ENCODE measurements at regions not wholly inside any gene's neighbourhood (a gene's known extent, or its start where the extent isn't known, plus 50 kb on each side); places are given as distances from the start of the nearest gene placed in this dataset.

DNA sequence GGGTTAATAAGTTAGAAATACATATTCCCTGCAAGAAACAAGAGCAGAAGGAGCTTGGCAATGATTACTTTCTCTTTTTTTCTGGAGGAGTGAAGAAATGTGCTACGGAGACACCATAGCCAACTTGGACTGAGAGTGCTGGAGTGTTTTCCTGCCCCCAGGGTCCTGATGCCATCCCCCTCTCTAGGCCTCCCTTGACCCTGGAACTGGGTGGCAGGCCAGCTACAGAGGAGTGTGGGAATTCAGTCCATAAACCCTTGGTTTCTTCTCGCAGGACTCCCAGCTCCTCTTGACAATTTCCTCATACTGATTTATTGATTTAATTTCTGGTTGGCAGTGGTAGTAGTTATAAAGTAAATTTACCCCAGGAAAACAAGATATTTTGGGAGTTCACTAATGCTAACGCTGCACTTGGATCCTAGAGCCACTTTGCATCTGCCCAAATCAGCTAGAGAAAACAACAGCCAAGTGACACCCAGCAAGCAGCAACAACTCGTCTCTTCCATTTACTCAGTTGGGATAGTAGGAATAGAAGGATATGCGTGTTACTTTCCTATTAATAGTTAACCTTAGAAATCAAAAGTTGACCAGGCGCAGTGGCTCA, 76.4 kb upstream of the CELF2 start:
- no peaks in the 10 kb centered on the region for H3K79me2 ChIP-seq (ENCODE audit: control insufficient read depth, insufficient read depth, low read length)
- H3K36me3 ChIP-seq (ENCODE audit: control insufficient read depth in 2 of 2, insufficient read depth in 2 of 2, low read length in 1 of 2) = no peaks in the 10 kb centered on the region
- no peaks in the 10 kb centered on the region for H4K20me1 ChIP-seq (ENCODE audit: control insufficient read depth, insufficient read depth)
- CTCF ChIA-PET = no interaction called here
- H3K4me3 ChIP-seq = no peak overlapping the region
- FAIRE-seq = no peak
- TF ChIP-seq, protein P1, sequence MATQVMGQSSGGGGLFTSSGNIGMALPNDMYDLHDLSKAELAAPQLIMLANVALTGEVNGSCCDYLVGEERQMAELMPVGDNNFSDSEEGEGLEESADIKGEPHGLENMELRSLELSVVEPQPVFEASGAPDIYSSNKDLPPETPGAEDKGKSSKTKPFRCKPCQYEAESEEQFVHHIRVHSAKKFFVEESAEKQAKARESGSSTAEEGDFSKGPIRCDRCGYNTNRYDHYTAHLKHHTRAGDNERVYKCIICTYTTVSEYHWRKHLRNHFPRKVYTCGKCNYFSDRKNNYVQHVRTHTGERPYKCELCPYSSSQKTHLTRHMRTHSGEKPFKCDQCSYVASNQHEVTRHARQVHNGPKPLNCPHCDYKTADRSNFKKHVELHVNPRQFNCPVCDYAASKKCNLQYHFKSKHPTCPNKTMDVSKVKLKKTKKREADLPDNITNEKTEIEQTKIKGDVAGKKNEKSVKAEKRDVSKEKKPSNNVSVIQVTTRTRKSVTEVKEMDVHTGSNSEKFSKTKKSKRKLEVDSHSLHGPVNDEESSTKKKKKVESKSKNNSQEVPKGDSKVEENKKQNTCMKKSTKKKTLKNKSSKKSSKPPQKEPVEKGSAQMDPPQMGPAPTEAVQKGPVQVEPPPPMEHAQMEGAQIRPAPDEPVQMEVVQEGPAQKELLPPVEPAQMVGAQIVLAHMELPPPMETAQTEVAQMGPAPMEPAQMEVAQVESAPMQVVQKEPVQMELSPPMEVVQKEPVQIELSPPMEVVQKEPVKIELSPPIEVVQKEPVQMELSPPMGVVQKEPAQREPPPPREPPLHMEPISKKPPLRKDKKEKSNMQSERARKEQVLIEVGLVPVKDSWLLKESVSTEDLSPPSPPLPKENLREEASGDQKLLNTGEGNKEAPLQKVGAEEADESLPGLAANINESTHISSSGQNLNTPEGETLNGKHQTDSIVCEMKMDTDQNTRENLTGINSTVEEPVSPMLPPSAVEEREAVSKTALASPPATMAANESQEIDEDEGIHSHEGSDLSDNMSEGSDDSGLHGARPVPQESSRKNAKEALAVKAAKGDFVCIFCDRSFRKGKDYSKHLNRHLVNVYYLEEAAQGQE (IDR thresholded peaks at IDR 0.05; ENCODE audit: low read depth, low read length) = no peak
- TF ChIP-seq NFYB (IDR thresholded peaks at IDR 0.05; ENCODE audit: insufficient read depth, low read depth, low read length) (no peak), FOXK2 (IDR thresholded peaks at IDR 0.05) (no peak), MEF2B (IDR thresholded peaks at IDR 0.05; ENCODE audit: partially characterized antibody, poor library complexity, severe bottlenecking) (no peak), SIX5 (IDR thresholded peaks at IDR 0.05; ENCODE audit: low read depth, low read length, severe bottlenecking) (no peak), MEF2A (IDR thresholded peaks at IDR 0.05; ENCODE audit: insufficient read depth, low read depth, low read length) (no peak), YBX1 (IDR thresholded peaks at IDR 0.05) (no peak), SP1 (IDR thresholded peaks at IDR 0.05; ENCODE audit: low read depth, low read length) (no peak), BRCA1 (IDR thresholded peaks at IDR 0.05; ENCODE audit: low read depth, low read length) (no peak), KLF5 (IDR thresholded peaks at IDR 0.05; ENCODE audit: partially characterized antibody) (no peak), JUND (IDR thresholded peaks at IDR 0.05; ENCODE audit: low read depth, low read length) (no peak), SRF (IDR thresholded peaks at IDR 0.05; ENCODE audit: low read depth in 2 of 2, low read length in 2 of 2) (no peak), CHD4 (IDR thresholded peaks at IDR 0.05) (no peak), PML (IDR thresholded peaks at IDR 0.05; ENCODE audit: low read length) (no peak), ZNF622 (IDR thresholded peaks at IDR 0.05) (no peak)
- TF ChIP-seq, protein P2, sequence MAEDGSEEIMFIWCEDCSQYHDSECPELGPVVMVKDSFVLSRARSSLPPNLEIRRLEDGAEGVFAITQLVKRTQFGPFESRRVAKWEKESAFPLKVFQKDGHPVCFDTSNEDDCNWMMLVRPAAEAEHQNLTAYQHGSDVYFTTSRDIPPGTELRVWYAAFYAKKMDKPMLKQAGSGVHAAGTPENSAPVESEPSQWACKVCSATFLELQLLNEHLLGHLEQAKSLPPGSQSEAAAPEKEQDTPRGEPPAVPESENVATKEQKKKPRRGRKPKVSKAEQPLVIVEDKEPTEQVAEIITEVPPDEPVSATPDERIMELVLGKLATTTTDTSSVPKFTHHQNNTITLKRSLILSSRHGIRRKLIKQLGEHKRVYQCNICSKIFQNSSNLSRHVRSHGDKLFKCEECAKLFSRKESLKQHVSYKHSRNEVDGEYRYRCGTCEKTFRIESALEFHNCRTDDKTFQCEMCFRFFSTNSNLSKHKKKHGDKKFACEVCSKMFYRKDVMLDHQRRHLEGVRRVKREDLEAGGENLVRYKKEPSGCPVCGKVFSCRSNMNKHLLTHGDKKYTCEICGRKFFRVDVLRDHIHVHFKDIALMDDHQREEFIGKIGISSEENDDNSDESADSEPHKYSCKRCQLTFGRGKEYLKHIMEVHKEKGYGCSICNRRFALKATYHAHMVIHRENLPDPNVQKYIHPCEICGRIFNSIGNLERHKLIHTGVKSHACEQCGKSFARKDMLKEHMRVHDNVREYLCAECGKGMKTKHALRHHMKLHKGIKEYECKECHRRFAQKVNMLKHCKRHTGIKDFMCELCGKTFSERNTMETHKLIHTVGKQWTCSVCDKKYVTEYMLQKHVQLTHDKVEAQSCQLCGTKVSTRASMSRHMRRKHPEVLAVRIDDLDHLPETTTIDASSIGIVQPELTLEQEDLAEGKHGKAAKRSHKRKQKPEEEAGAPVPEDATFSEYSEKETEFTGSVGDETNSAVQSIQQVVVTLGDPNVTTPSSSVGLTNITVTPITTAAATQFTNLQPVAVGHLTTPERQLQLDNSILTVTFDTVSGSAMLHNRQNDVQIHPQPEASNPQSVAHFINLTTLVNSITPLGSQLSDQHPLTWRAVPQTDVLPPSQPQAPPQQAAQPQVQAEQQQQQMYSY (CRISPR knock-in tag; IDR thresholded peaks at IDR 0.05) = no peak
- TF ChIP-seq, protein P3, sequence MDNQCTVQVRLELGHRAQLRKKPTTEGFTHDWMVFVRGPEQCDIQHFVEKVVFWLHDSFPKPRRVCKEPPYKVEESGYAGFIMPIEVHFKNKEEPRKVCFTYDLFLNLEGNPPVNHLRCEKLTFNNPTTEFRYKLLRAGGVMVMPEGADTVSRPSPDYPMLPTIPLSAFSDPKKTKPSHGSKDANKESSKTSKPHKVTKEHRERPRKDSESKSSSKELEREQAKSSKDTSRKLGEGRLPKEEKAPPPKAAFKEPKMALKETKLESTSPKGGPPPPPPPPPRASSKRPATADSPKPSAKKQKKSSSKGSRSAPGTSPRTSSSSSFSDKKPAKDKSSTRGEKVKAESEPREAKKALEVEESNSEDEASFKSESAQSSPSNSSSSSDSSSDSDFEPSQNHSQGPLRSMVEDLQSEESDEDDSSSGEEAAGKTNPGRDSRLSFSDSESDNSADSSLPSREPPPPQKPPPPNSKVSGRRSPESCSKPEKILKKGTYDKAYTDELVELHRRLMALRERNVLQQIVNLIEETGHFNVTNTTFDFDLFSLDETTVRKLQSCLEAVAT (IDR thresholded peaks at IDR 0.05) = no peak
- H3K4me2 ChIP-seq (ENCODE audit: control insufficient read depth, insufficient read depth) = no peak overlapping the region
- no peaks in the 10 kb centered on the region; the same call in 2 of the 3 replicates for H3K9me3 ChIP-seq (replicated peaks; ENCODE audit: control insufficient read depth, insufficient read depth, low read length)
- POLR2A ChIA-PET = no interaction called here
- no peaks in the 10 kb centered on the region for H3K4me1 ChIP-seq (ENCODE audit: control insufficient read depth, insufficient read depth, low read length)
- SMC1A ChIA-PET (ENCODE audit: uncharacterized antibody, unreplicated experiment) = no interaction called here
- H3K27ac ChIP-seq (ENCODE audit: control insufficient read depth, insufficient read depth) = no peak overlapping the region
- WGBS (ENCODE audit: insufficient coverage, insufficient replicate concordance, low lambda C conversion rate, missing lambda C conversion rate) = 22% methylated on average over 6 of the region's 6 CpGs
- no TSS peak for BruUV-seq (replicated peaks)
- in situ Hi-C loops (cut with MboI) (no loop called here), intact Hi-C loops (cut with micrococcal nuclease; ENCODE audit: unreplicated experiment) (no loop called here)
- RAD21 ChIA-PET (ENCODE audit: unreplicated experiment) = no interaction called here
- DNase-seq (ENCODE audit: low read depth, low spot score) = no peak
- H2AFZ ChIP-seq (ENCODE audit: control insufficient read depth, low read depth, low read length) = no peak overlapping the region
- no peak for ATAC-seq
- no peak overlapping the region for H3K9ac ChIP-seq (ENCODE audit: control insufficient read depth, insufficient read depth, low read length)
- H3K27me3 ChIP-seq (replicated peaks in 1 of 2; ENCODE audit: control insufficient read depth in 2 of 2, insufficient read depth in 2 of 2, low read length in 1 of 2) = no peaks in the 10 kb centered on the region
